HL-60 (cell line): ENCODE measurements at regions not wholly inside any gene's neighbourhood (a gene's known extent, or its start where the extent isn't known, plus 50 kb on each side); places are given as distances from the start of the nearest gene placed in this dataset.

Source experiments
- GABPA ChIP-seq: IDR thresholded peaks from 2 replicates; pipeline ENCODE4 v1.6.1; 2012; ENCODE audit warnings: low read depth
- POLR2AphosphoS5 ChIP-seq: IDR thresholded peaks from 2 replicates; pipeline ENCODE4 v1.6.1; 2012; ENCODE audit warnings: low read depth
- TF ChIP-seq, protein P1 (sequence below): IDR thresholded peaks from one replicate; pipeline ENCODE4 v1.5.1; 2011; ENCODE audit warnings: low read length, control low read depth, inconsistent platforms; ENCODE audit not compliant: insufficient read depth
- TF ChIP-seq, protein P2 (sequence below): IDR thresholded peaks from 2 replicates; pipeline ENCODE4 v1.6.1; 2012; ENCODE audit warnings: low read depth; ENCODE audit not compliant: insufficient replicate concordance

DNA sequence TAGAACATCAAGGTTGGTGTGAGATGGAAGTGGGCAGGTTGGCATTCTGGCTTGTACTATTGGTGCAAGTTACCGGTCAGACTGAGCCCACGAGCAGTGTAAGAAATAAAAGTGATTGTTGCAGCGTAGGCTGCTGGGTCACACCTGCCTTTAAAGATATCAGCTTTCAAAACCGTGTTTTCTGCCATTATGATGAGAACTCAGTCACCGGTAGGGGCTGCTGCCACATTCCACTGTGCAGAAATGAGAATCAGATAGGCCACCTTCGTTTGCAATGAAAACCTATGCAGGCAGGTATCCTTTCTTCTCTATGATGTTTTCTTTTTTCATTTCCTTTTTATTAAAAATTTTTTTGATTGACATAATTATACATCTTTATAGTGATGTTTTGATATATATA, 168.5 kb downstream of the MYLK4 start:
- TF ChIP-seq POLR2AphosphoS5 (no peak), GABPA (no peak)
- TF ChIP-seq, protein P1, sequence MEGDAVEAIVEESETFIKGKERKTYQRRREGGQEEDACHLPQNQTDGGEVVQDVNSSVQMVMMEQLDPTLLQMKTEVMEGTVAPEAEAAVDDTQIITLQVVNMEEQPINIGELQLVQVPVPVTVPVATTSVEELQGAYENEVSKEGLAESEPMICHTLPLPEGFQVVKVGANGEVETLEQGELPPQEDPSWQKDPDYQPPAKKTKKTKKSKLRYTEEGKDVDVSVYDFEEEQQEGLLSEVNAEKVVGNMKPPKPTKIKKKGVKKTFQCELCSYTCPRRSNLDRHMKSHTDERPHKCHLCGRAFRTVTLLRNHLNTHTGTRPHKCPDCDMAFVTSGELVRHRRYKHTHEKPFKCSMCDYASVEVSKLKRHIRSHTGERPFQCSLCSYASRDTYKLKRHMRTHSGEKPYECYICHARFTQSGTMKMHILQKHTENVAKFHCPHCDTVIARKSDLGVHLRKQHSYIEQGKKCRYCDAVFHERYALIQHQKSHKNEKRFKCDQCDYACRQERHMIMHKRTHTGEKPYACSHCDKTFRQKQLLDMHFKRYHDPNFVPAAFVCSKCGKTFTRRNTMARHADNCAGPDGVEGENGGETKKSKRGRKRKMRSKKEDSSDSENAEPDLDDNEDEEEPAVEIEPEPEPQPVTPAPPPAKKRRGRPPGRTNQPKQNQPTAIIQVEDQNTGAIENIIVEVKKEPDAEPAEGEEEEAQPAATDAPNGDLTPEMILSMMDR, result no peak
- TF ChIP-seq, protein P2, sequence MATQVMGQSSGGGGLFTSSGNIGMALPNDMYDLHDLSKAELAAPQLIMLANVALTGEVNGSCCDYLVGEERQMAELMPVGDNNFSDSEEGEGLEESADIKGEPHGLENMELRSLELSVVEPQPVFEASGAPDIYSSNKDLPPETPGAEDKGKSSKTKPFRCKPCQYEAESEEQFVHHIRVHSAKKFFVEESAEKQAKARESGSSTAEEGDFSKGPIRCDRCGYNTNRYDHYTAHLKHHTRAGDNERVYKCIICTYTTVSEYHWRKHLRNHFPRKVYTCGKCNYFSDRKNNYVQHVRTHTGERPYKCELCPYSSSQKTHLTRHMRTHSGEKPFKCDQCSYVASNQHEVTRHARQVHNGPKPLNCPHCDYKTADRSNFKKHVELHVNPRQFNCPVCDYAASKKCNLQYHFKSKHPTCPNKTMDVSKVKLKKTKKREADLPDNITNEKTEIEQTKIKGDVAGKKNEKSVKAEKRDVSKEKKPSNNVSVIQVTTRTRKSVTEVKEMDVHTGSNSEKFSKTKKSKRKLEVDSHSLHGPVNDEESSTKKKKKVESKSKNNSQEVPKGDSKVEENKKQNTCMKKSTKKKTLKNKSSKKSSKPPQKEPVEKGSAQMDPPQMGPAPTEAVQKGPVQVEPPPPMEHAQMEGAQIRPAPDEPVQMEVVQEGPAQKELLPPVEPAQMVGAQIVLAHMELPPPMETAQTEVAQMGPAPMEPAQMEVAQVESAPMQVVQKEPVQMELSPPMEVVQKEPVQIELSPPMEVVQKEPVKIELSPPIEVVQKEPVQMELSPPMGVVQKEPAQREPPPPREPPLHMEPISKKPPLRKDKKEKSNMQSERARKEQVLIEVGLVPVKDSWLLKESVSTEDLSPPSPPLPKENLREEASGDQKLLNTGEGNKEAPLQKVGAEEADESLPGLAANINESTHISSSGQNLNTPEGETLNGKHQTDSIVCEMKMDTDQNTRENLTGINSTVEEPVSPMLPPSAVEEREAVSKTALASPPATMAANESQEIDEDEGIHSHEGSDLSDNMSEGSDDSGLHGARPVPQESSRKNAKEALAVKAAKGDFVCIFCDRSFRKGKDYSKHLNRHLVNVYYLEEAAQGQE, result no peak
